Gastroesophageal sphincter (tissue), 3 donors: ENCODE measurements at regions not wholly inside any gene's neighbourhood (a gene's known extent, or its start where the extent isn't known, plus 50 kb on each side); places are given as distances from the start of the nearest gene placed in this dataset.

Experiments
- CTCF ChIP-seq, 4 experiments: fragments of 200-600 bp in 2 of 4; fragments of 450-650 bp in 2 of 4; sonication (generic) in 1 of 4; IDR thresholded peaks; one replicate each; pipeline ENCODE4 v1.5.1; 2017 to 2019; ENCODE audit warnings: antibody characterized with exemption in 4 of 4, mild to moderate bottlenecking in 2 of 4, moderate library complexity in 2 of 4
- POLR2A ChIP-seq, 2 donors: fragments of 450-650 bp; IDR thresholded peaks; one replicate each; pipeline ENCODE4 v1.6.1; 2017; ENCODE audit warnings: antibody characterized with exemption in 2 of 2, mild to moderate bottlenecking in 2 of 2, moderate library complexity in 1 of 2

GRCh38 chr3:28986922-28987321 lies 293.9 kb upstream of the RBMS3 start:
- no peak for TF ChIP-seq CTCF (IDR thresholded peaks at IDR 0.05)
- TF ChIP-seq POLR2A (IDR thresholded peaks at IDR 0.05) = no peak
